ENCODE measurements at regions not wholly inside any gene's neighbourhood (a gene's known extent, or its start where the extent isn't known, plus 50 kb on each side); places are given as distances from the start of the nearest gene placed in this dataset.

DNA sequence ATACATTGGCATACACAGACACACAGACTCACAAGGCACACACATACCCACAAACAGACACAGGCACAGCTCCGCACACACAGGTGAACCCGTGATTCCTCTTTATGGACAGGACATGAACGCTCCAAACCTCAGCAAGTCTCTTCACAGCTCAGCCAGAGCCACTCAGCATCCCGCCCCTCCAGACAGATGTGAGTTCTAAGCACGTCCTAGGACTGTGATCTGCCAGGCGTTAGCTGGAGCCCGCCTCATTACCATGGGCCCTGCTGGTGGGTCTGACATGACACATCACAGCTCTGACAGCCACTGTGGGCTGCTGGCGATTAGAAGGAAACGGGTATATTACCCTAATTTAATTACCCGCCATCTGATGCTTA, 176.7 kb upstream of the PPP2R2D start:
- no peak for DNase-seq

- no peak for DNase-seq
Measured at GRCh38 chr10:131724891-131725580, 175.8 kb upstream of the PPP2R2D start.

DNA sequence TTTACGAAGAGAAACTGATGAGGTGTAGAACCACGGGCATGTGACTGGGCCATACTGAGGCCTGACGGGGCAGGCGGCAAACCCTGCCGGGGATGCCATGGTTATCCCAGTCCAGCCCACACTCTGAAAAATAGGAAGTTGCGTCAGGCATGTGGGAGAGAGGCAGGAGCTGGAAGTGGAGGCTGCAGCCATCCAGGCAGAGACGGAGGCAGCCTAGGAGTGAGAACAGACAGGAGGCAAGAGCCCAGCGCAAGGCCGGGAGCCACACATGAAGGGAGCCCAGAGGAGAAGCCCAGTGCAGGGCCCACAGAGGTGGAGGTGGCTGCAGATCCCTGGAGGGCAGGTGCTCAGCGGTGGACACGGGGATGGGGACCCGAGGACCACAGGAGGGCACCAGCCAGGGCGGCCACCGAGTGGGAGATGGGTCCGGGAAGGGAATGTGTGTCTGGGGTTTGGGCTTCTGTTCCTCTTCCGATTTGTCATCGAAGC, 175.2 kb upstream of the PPP2R2D start:
- no peak for DNase-seq

- no peak for DNase-seq
Measured at GRCh38 chr10:131726076-131726880, 174.5 kb upstream of the PPP2R2D start.

- DNase-seq: no peak
Measured at GRCh38 chr10:131726967-131727366, 173.8 kb upstream of the PPP2R2D start.

- no peak for DNase-seq
Measured at GRCh38 chr10:131727560-131727959, 173.2 kb upstream of the PPP2R2D start.

DNA sequence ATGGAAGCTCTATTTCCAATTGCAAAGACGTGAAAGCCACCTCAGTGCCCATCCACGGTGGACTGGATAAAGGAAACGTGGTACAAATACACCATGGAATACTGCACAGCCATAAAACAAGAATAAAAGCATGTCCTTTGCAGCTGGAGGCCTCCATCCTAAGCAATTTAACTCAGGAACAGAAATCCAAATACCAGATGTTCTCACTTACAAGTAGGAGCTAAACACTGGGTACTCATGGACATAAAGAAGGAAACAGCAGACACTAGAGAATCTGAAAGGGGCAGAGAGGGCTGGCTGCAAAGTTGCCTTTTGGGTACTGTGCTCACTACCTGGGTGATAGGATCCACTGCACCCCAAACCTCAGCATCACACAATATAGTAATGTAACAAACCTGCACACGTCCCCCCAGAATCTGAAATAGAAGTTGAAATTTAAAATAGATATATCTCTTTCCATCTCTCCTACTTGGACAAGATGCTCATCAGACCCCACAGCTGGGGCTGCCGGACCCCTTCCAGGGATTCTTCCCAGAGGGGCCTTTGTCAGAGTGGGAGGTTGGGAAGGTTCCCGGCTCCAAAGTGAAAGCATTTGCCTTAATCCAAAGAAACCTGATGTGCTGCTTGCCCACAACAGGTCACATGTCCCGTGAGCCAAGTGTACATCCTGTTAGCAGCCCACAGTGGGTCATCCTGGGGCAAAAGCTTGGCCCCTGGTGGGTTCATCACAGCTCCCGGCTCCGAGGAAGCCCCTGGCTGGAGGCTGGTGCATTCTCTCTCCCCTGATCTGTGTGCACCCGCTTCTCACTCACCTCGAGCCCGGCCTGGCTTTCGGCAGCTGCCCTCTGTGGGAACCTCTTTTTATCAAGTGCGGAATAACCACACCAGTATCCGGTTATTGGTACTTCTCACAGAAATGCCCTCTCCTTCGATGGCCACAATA, 172.3 kb upstream of the PPP2R2D start:
- no peak for DNase-seq

- DNase-seq: no peak
Measured at GRCh38 chr10:131729361-131729760, 171.4 kb upstream of the PPP2R2D start.

DNA sequence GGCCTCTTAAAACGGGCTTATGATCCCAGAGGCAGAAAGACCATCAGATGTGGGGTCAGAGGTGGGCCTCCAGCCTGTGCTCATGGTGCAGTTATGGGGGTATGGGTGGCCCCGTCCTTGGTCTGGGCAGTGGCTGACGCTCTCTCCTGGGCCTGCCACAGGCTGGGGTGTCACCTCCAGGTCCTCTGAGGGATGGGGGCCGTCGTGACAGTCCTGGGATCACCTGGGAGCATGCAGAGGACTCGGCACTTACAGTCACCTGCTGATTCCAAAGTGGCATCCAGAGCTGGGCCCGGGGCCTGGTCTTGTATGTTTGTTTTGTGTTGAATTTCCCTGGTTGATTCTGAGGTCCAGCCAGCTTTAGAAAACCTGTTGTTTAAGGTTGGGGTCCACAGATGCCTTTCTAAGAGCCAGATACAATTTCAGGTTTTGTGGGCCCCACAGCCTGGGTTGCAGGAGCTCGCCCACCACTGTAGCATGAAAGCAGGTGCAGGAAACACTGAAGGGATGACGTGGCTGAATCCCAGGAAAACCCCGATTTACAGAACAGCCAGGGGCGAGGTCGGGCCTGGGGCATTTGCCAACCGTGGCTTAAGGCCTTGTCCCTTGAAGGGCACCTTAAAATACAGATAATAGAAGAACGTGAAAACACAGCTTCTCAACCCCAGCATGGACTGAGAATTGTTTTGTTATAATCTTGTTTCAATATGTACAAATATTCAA, 170.7 kb upstream of the PPP2R2D start:
- no peak for DNase-seq

DNA sequence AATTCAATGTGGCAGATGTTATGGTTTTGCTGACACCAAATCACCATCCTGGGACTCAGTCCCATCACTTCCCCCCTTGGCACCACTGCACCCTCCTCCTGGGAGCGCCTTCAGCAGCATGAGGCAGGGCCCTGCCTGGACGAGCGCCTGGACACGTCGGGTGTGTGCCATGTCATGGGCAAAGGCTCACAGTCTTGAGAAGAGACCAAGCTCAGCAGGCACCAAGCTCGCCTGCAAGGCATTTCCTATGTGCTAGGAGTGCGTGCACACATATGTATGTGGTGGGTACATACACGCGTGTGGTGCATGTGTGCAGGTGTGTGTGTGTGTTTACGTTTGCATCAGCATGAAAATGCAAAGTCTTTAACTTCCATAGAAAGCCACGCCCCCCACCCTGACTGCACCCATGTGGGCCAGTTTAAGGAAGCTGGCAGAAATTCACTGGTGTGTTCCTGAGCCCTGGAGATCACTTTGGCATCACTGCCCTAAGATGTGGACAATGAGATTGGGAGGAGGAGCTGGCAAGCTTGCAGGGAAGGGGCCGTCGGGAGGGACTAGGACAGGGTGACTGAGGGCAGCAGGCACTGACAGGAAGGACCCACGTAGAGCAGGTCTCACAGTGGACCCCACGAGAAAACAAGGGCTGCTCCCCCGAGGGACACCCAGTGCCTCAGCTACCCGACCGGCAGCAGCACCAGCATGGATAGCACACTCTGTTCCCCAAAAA, 169.9 kb upstream of the PPP2R2D start:
- DNase-seq: no peak

DNA sequence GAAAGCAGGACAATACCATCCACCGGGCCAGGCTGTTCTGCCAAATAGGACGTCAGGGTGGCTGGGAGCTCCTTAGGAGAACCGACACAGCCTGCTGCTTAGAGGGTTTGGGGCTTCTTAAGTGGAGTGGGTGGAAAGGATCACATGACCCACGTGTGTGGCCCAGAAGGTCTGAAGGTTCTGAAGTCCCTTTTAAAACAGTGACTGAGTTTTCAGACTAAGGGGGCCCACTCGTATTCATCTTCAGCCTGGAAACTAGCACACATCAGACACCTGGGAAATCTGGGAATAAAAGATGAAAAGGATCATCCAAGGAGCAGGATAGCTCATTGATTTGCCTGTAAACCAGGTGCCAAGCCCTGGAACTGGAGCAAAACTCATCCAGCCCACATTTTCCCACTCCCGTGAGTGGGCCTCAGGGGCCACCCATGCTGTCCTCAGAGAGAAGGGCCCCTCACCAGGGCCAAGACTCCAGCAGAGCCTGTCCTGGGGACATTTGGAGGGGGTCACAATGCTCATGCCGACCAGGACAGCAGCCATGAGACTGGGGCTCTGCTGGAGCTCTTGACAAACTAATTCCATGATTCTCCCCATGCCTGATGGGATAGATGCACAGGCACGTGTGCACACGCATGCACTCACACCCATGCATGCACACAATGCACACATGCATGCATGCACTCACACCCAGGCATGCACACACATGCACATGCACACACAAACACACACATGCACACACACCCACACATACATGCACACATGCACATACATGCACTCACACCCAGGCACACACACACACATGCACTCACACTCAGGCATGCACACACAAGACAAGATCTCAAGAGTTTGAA, 168.8 kb upstream of the PPP2R2D start:
- DNase-seq: no peak

DNA sequence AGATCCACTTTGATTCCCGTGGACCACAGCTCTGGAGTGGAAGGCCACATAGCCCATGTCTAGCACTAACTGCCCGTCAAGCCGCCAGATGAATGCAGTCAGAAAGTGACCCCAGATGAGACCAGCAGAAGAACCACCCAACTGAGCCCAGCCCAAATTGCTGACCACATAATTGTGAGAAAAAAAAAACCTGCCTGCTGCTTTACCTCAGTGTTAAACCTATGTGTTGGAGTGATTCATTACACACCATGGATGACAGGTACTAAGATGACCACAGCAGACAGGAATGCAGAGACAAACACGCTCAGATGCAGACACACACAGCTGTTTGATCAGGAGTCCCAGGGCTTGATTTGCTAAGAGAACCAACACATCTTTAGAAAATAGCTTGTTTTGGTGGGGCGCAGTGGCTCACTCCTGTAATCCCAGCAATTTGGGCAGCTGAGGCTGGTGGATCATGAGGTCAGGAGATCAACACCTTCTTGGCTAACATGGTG, 168.1 kb upstream of the PPP2R2D start:
- no peak for DNase-seq

DNA sequence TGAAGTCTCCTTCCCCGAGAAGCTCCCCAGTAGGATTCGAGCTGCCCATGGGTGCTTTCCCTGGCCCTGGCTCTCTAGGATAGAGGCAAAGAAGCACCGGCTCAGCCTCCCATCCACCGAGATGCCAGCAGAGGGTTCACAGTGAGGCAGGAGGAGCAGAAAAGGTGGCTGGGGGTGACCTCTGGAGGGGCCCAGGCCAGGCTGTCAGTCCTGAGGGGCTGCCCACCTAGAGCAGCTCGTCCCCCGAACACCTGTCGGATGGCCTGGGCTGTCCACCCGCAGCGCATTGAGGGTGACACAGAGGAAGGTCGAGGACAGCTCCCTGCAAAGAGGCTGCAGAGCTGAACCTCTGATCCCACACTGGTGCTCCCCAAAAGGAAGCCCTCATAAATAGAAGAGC, 167.2 kb upstream of the PPP2R2D start:
- no peak for DNase-seq

DNA sequence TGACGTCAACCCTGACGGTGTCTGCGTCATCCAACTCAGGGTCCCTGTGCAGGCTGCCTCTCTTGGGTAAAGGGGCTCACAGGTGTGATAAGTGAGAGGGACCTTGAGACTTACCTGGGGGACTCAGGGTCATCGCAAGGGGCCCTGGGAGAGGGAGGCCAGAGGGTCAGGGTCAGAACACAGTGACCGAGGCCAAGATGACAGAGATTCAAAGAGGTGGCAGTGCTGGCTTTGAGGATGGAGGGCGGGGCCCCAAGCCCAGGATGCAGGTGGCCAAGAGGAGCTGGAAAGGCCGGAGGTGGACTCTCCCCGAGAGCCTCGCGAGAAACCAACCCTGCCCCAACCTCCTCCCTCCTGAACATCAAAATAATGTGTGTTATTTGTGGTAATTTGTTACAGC, 165.2 kb upstream of the PPP2R2D start:
- no peak for DNase-seq

- DNase-seq: no peak
Measured at GRCh38 chr10:131736321-131736980, 164.4 kb upstream of the PPP2R2D start.

- DNase-seq: no peak
Measured at GRCh38 chr10:131737543-131738395, 163.0 kb upstream of the PPP2R2D start.

GRCh38 chr10:131738396-131738735, 162.4 kb upstream of the PPP2R2D start:
- no peak for DNase-seq

- no peak for DNase-seq
Measured at GRCh38 chr10:131739206-131739605, 161.6 kb upstream of the PPP2R2D start.

GRCh38 chr10:131742500-131742951, 158.3 kb upstream of the PPP2R2D start:
- DNase-seq: no peak

Data from AML-193 (cell line).